H9 (cell line): ENCODE measurements at regions not wholly inside any gene's neighbourhood (a gene's known extent, or its start where the extent isn't known, plus 50 kb on each side); places are given as distances from the start of the nearest gene placed in this dataset.

ENCODE experiments used
- DNase-seq: peaks from one replicate; pipeline ENCODE4 v3.0.0-alpha.2; 2017
- H2AFZ ChIP-seq: one replicate; pipeline ENCODE4 v1.6.1; 2013; ENCODE audit warnings: mild to moderate bottlenecking, low read length, control low read depth, moderate library complexity
- H2AK5ac ChIP-seq: 2 replicates; pipeline ENCODE4 v1.6.1; 2013; ENCODE audit warnings: low read length, control low read depth, mixed read lengths; ENCODE audit not compliant: insufficient read length
- H2BK120ac ChIP-seq: one replicate; pipeline ENCODE4 v1.6.1; 2013; ENCODE audit warnings: low read depth, mild to moderate bottlenecking, low read length, control low read depth, inconsistent platforms; ENCODE audit not compliant: poor library complexity, severe bottlenecking
- H2BK12ac ChIP-seq: 2 replicates; pipeline ENCODE4 v1.6.1; 2013; ENCODE audit warnings: low read length, control low read depth, mixed read lengths, low read depth; ENCODE audit not compliant: insufficient read length
- H2BK15ac ChIP-seq: 2 replicates; pipeline ENCODE4 v1.6.1; 2013; ENCODE audit warnings: low read depth, low read length, control low read depth
- H2BK20ac ChIP-seq: one replicate; pipeline ENCODE4 v1.6.1; 2013; ENCODE audit warnings: low read depth, mild to moderate bottlenecking, low read length, control low read depth, inconsistent platforms; ENCODE audit not compliant: poor library complexity, severe bottlenecking
- H2BK5ac ChIP-seq: 2 replicates; pipeline ENCODE4 v1.6.1; 2013; ENCODE audit warnings: low read length, control low read depth, mixed read lengths; ENCODE audit not compliant: insufficient read length
- H3K14ac ChIP-seq: 2 replicates; pipeline ENCODE4 v1.6.1; 2013; ENCODE audit warnings: low read length, control low read depth; ENCODE audit not compliant: insufficient read depth
- H3K18ac ChIP-seq: 2 replicates; pipeline ENCODE4 v1.6.1; 2013; ENCODE audit warnings: low read depth, mild to moderate bottlenecking, mixed read lengths, low read length, control low read depth; ENCODE audit not compliant: insufficient read length
- H3K23ac ChIP-seq: 2 replicates; pipeline ENCODE4 v1.6.1; 2013; ENCODE audit warnings: low read length, control low read depth, mixed read lengths, low read depth; ENCODE audit not compliant: insufficient read length
- H3K23me2 ChIP-seq: 2 replicates; pipeline ENCODE4 v1.6.1; 2013; ENCODE audit warnings: low read depth, mild to moderate bottlenecking, mixed read lengths, low read length, control low read depth; ENCODE audit not compliant: insufficient read length, poor library complexity, severe bottlenecking
- H3K27ac ChIP-seq: 2 replicates; pipeline ENCODE4 v1.5.1; 2013; ENCODE audit warnings: low read length, control low read depth, mixed read lengths, low read depth; ENCODE audit not compliant: insufficient read length
- H3K27me3 ChIP-seq: 2 replicates; pipeline ENCODE4 v1.6.1; 2013; ENCODE audit warnings: low read length, control low read depth, inconsistent platforms; ENCODE audit not compliant: insufficient read depth
- H3K4ac ChIP-seq: 2 replicates; pipeline ENCODE4 v1.6.1; 2013; ENCODE audit warnings: low read depth, mild to moderate bottlenecking, control low read depth, inconsistent platforms, low read length, moderate library complexity
- H3K4me1 ChIP-seq: 2 replicates; pipeline ENCODE4 v1.6.1; 2013; ENCODE audit warnings: low read length, control low read depth, inconsistent platforms; ENCODE audit not compliant: insufficient read depth
- H3K4me2 ChIP-seq: 2 replicates; pipeline ENCODE4 v1.6.1; 2013; ENCODE audit warnings: low read length, control low read depth, mixed read lengths; ENCODE audit not compliant: insufficient read length, insufficient read depth
- H3K56ac ChIP-seq: 2 replicates; pipeline ENCODE4 v1.6.1; 2013; ENCODE audit warnings: low read depth, mild to moderate bottlenecking, mixed read lengths, low read length, control low read depth; ENCODE audit not compliant: insufficient read length
- H3K79me1 ChIP-seq: 2 replicates; pipeline ENCODE4 v1.6.1; 2013; ENCODE audit warnings: low read depth, mild to moderate bottlenecking, moderate library complexity, low read length, control low read depth, inconsistent platforms; ENCODE audit not compliant: insufficient read depth, poor library complexity, severe bottlenecking
- H3K79me2 ChIP-seq: 2 replicates; pipeline ENCODE4 v1.6.1; 2013; ENCODE audit warnings: low read length, control low read depth, inconsistent platforms; ENCODE audit not compliant: insufficient read depth
- H3K9ac ChIP-seq: 2 replicates; pipeline ENCODE4 v1.6.1; 2013; ENCODE audit warnings: low read length, control low read depth, mixed read lengths; ENCODE audit not compliant: insufficient read length; ENCODE audit errors: extremely low read depth
- H3K9me3 ChIP-seq: one replicate; pipeline ENCODE4 v1.6.1; 2013; ENCODE audit warnings: low read depth, low read length, inconsistent platforms; ENCODE audit not compliant: control insufficient read depth
- H3T11ph ChIP-seq: one replicate; pipeline ENCODE4 v1.6.1; 2013; ENCODE audit warnings: mild to moderate bottlenecking, low read length, control low read depth, inconsistent platforms
- H4K20me1 ChIP-seq: one replicate; pipeline ENCODE4 v1.6.1; 2013; ENCODE audit not compliant: control insufficient read depth, insufficient read length, insufficient read depth
- H4K5ac ChIP-seq: 2 replicates; pipeline ENCODE4 v1.6.1; 2013; ENCODE audit warnings: low read depth, mild to moderate bottlenecking, mixed read lengths, low read length, control low read depth; ENCODE audit not compliant: insufficient read length
- H4K8ac ChIP-seq: replicated peaks from 2 replicates; pipeline ENCODE4 v1.6.1; 2013; ENCODE audit warnings: low read length, control low read depth, mixed read lengths, low read depth; ENCODE audit not compliant: insufficient read length
- H4K91ac ChIP-seq: 2 replicates; pipeline ENCODE4 v1.6.1; 2013; ENCODE audit warnings: low read depth, mild to moderate bottlenecking, moderate library complexity, mixed read lengths, low read length, control low read depth; ENCODE audit not compliant: insufficient read length
- H3K27ac Mint-ChIP-seq, 3 experiments: 2 replicates in 2 of 3; 3 replicates in 1 of 3; pipeline ENCODE4 v1.8.0; 2020 to 2021; ENCODE audit warnings: mixed read lengths in 3 of 3, mild to moderate bottlenecking in 1 of 3, moderate library complexity in 1 of 3
- H3K27me3 Mint-ChIP-seq: 2 replicates; pipeline ENCODE4 v1.8.0; 2021; ENCODE audit warnings: low read depth, mild to moderate bottlenecking, moderate library complexity, mixed read lengths
- H3K36me3 Mint-ChIP-seq, 3 experiments: 2 replicates in 2 of 3; 3 replicates in 1 of 3; pipeline ENCODE4 v1.8.0; 2020 to 2021; ENCODE audit warnings: low read depth in 3 of 3, mixed read lengths in 3 of 3; ENCODE audit not compliant: insufficient read depth in 1 of 3
- H3K4me1 Mint-ChIP-seq, 2 experiments: 2 replicates each; pipeline ENCODE4 v1.8.0; 2020; ENCODE audit warnings: mixed read lengths in 2 of 2
- H3K4me3 Mint-ChIP-seq, 2 experiments: 2 replicates in 1 of 2; 3 replicates in 1 of 2; pipeline ENCODE4 v1.8.0; 2020 to 2021; ENCODE audit warnings: mild to moderate bottlenecking in 2 of 2, mixed read lengths in 2 of 2, moderate library complexity in 1 of 2
- H3K9me3 Mint-ChIP-seq, 2 experiments: 2 replicates in 1 of 2; 3 replicates in 1 of 2; pipeline ENCODE4 v1.8.0; 2020; ENCODE audit warnings: mild to moderate bottlenecking in 2 of 2, mixed read lengths in 2 of 2, moderate library complexity in 1 of 2
- CTCF ChIP-seq: fragments of 200-600 bp; sonication (generic); conservative IDR thresholded peaks from 3 replicates; pipeline ENCODE4 v1.8.0; 2021; ENCODE audit warnings: antibody characterized with exemption, mild to moderate bottlenecking
- WGBS: extraction: QIAGEN DNeasy Blood & Tissue Kit; methylation state at CpG from one replicate; pipeline ENCODE4 v1.1.7; 2013; ENCODE audit warnings: missing lambda C conversion rate, low lambda C conversion rate, mixed read lengths; ENCODE audit not compliant: insufficient read length; ENCODE audit errors: extremely low coverage; 5-methylcytosine and 5-hydroxymethylcytosine counted together

- H4K8ac ChIP-seq, result no peak overlapping the region
- no peak for TF ChIP-seq CTCF
- WGBS, result no CpG with 5 or more reads among the region's 2 CpGs
These were observed 57.6 kb upstream of the HMGCLL1 start for GRCh38 chr6:55636406-55637102.

More at GRCh38 chr6:55636406-55637102, 57.6 kb upstream of the HMGCLL1 start:
- no peak overlapping the region for H3K23ac ChIP-seq
- no peak overlapping the region for H3K9ac ChIP-seq
- H3K4me2 ChIP-seq, result no peak overlapping the region
- H3K4me3 Mint-ChIP-seq, result no peak overlapping the region
- no peak for DNase-seq
- H4K5ac ChIP-seq, result no peak overlapping the region
- no peak overlapping the region for H2AK5ac ChIP-seq
- H3K14ac ChIP-seq, result no peak overlapping the region
- no peak overlapping the region for H2AFZ ChIP-seq
- H2BK120ac ChIP-seq, result no peak overlapping the region
- H3K27me3 Mint-ChIP-seq, result no peaks in the 10 kb centered on the region; the same call in 1 of the 2 replicates
- no peak overlapping the region for H3K27ac Mint-ChIP-seq
- no peak overlapping the region for H3T11ph ChIP-seq
- peaks cover 4 to 6% of the 10 kb centered on the region in 2 experiments; a peak in 2 of 4 replicates for H3K4me1 Mint-ChIP-seq
- H3K27ac ChIP-seq, result no peak overlapping the region
- H3K27me3 ChIP-seq, result no peaks in the 10 kb centered on the region
- H3K79me1 ChIP-seq, result no peaks in the 10 kb centered on the region
- H3K36me3 Mint-ChIP-seq, result no peaks in the 10 kb centered on the region
- no peaks in the 10 kb centered on the region for H3K9me3 ChIP-seq
- no peak overlapping the region for H2BK15ac ChIP-seq
- H3K23me2 ChIP-seq, result no peaks in the 10 kb centered on the region
- no peak overlapping the region for H2BK20ac ChIP-seq
- H4K91ac ChIP-seq, result no peak overlapping the region
- H2BK5ac ChIP-seq, result no peak overlapping the region
- no peak overlapping the region for H3K56ac ChIP-seq
- no peaks in the 10 kb centered on the region for H3K4me1 ChIP-seq
- no peaks in the 10 kb centered on the region for H4K20me1 ChIP-seq
- no peak overlapping the region for H3K4ac ChIP-seq
- H2BK12ac ChIP-seq, result no peak overlapping the region
- H3K79me2 ChIP-seq, result no peaks in the 10 kb centered on the region
- no peaks in the 10 kb centered on the region for H3K9me3 Mint-ChIP-seq
- no peak overlapping the region for H3K18ac ChIP-seq
